GM12892 (cell line): ENCODE measurements at regions not wholly inside any gene's neighbourhood (a gene's known extent, or its start where the extent isn't known, plus 50 kb on each side); places are given as distances from the start of the nearest gene placed in this dataset.

Experiments
- POLR2A ChIP-seq: IDR thresholded peaks from 2 replicates; pipeline ENCODE4 v1.6.1; 2011; ENCODE audit warnings: low read depth, low read length, control low read depth
- TAF1 ChIP-seq: IDR thresholded peaks from 2 replicates; pipeline ENCODE4 v1.6.1; 2011; ENCODE audit warnings: low read depth, mild to moderate bottlenecking, control low read depth, low read length, borderline replicate concordance

- TF ChIP-seq TAF1 (no peak), POLR2A (no peak)
Measured at GRCh38 chr11:122232985-122233384, 117.0 kb upstream of the BLID start.
